Smooth muscle cell (in vitro differentiated cells): ENCODE measurements at regions not wholly inside any gene's neighbourhood (a gene's known extent, or its start where the extent isn't known, plus 50 kb on each side); places are given as distances from the start of the nearest gene placed in this dataset.

Experiments used
- DNase-seq: peaks from one replicate; lab custom pipeline; 2025; ENCODE audit not compliant: unreplicated experiment; lab: John Stamatoyannopoulos, UW
- H2AFZ ChIP-seq: fragments of 200-600 bp; sonication (generic); 2 replicates; pipeline ENCODE4 v1.6.0; 2016; ENCODE audit warnings: antibody characterized with exemption, low read depth, mild to moderate bottlenecking
- H3F3A ChIP-seq: fragments of 200-600 bp; sonication (generic); 2 replicates; pipeline ENCODE4 v1.6.0; 2017; ENCODE audit warnings: antibody characterized with exemption, low read depth
- H3K27ac ChIP-seq: fragments of 200-600 bp; sonication (generic); 2 replicates; pipeline ENCODE4 v1.5.1; 2016; ENCODE audit warnings: low read depth, mild to moderate bottlenecking
- H3K27me3 ChIP-seq: fragments of 200-600 bp; sonication (generic); 2 replicates; pipeline ENCODE4 v1.6.1; 2016; ENCODE audit warnings: low read depth, mild to moderate bottlenecking
- H3K36me3 ChIP-seq: fragments of 200-600 bp; sonication (generic); 2 replicates; pipeline ENCODE4 v1.5.1; 2016; ENCODE audit warnings: low read depth
- H3K4me1 ChIP-seq: fragments of 200-600 bp; sonication (generic); 2 replicates; pipeline ENCODE4 v1.5.1; 2016; ENCODE audit warnings: low read depth
- H3K4me2 ChIP-seq: fragments of 200-600 bp; sonication (generic); 2 replicates; pipeline ENCODE4 v1.6.0; 2016; ENCODE audit warnings: mild to moderate bottlenecking
- H3K4me3 ChIP-seq: fragments of 200-600 bp; sonication (generic); 2 replicates; pipeline ENCODE4 v1.5.1; 2016; ENCODE audit warnings: mild to moderate bottlenecking
- H3K79me2 ChIP-seq: fragments of 200-600 bp; sonication (generic); 2 replicates; pipeline ENCODE4 v1.6.0; 2016; ENCODE audit warnings: low read depth, mild to moderate bottlenecking
- H3K9ac ChIP-seq: fragments of 200-600 bp; sonication (generic); 2 replicates; pipeline ENCODE4 v1.6.0; 2016; ENCODE audit warnings: low read depth
- H3K9me3 ChIP-seq: fragments of 200-600 bp; sonication (generic); replicated peaks from 2 replicates; pipeline ENCODE4 v1.5.1; 2016; ENCODE audit warnings: low read depth
- H4K20me1 ChIP-seq: fragments of 200-600 bp; sonication (generic); 2 replicates; pipeline ENCODE4 v1.6.0; 2016; ENCODE audit warnings: low read depth
- WGBS: methylation state at CpG from one replicate; pipeline ENCODE4 v1.1.7; 2016; ENCODE audit warnings: low lambda C conversion rate; 5-methylcytosine and 5-hydroxymethylcytosine counted together
- TF ChIP-seq, protein P1 (sequence below): fragments of 200-600 bp; sonication (generic); IDR thresholded peaks from 2 replicates; pipeline ENCODE4 v1.5.1; 2017; ENCODE audit warnings: borderline replicate concordance, mild to moderate bottlenecking, antibody characterized with exemption; ENCODE audit not compliant: insufficient read depth, poor library complexity, severe bottlenecking

DNA sequence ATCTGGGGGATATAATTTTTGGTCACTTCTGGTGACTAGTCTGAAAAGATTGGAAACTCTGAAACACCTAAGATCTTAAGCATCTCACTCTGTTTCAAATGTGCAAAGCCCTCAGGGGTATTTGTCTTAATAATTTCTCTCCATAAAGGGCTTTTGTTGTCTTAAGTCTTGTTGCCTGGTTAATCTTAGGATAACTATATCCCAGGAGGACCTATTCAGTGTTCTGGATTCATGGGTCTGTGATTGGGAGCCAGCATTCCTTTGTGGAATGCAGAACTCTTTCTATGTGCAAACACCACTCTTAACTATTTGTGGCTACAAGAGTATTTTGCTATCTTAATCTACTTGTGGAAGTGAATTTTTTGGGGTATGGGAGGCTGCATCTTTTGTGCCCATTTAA, 1573.0 kb upstream of the PRMT6 start:
- Histone ChIP-seq H3K4me2 (no peak overlapping the region), H3K27ac (peak overlapping the region; percentile 49), H3K4me3 (no peak overlapping the region), H4K20me1 (no peaks in the 10 kb centered on the region), H3K79me2 (no peaks in the 10 kb centered on the region), H3K4me1 (no peaks in the 10 kb centered on the region), H3F3A (peaks cover 5% of the 10 kb centered on the region), H3K9me3 (no peaks in the 10 kb centered on the region), H3K36me3 (no peaks in the 10 kb centered on the region), H3K9ac (no peak overlapping the region), H3K27me3 (no peaks in the 10 kb centered on the region), H2AFZ (no peak overlapping the region)
- DNase-seq, result no peak
- TF ChIP-seq, protein P1, sequence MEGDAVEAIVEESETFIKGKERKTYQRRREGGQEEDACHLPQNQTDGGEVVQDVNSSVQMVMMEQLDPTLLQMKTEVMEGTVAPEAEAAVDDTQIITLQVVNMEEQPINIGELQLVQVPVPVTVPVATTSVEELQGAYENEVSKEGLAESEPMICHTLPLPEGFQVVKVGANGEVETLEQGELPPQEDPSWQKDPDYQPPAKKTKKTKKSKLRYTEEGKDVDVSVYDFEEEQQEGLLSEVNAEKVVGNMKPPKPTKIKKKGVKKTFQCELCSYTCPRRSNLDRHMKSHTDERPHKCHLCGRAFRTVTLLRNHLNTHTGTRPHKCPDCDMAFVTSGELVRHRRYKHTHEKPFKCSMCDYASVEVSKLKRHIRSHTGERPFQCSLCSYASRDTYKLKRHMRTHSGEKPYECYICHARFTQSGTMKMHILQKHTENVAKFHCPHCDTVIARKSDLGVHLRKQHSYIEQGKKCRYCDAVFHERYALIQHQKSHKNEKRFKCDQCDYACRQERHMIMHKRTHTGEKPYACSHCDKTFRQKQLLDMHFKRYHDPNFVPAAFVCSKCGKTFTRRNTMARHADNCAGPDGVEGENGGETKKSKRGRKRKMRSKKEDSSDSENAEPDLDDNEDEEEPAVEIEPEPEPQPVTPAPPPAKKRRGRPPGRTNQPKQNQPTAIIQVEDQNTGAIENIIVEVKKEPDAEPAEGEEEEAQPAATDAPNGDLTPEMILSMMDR, result no peak

DNA sequence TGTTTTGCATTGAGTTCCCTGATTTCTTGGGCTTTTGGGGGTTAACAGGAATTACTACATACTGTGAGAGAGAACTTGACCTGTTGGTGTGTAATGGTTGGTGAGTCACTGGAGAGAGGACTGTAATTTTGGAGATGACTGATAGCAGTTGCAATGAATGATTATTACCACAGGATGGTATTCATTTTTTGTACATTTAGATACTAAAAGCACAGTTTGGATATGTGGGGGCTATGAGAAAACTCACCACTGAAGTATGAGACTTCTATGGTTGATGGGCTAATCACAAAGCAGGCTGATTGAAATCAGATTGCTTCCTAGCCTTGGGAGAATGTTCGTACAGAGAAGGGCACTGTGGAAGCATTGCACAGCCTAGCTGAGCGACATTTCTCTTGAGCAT, 1571.3 kb upstream of the PRMT6 start:
- TF ChIP-seq, protein P1, result no peak
- Histone ChIP-seq H4K20me1 (no peaks in the 10 kb centered on the region), H3K27ac (peak overlapping the region; percentile 68), H3K27me3 (no peaks in the 10 kb centered on the region), H3K9ac (no peak overlapping the region), H3K4me2 (no peak overlapping the region), H3K36me3 (no peaks in the 10 kb centered on the region), H3K4me3 (no peak overlapping the region), H3K79me2 (no peaks in the 10 kb centered on the region), H3K9me3 (no peaks in the 10 kb centered on the region), H3K4me1 (no peaks in the 10 kb centered on the region), H2AFZ (peak overlapping the region; percentile 65), H3F3A (peaks cover 5% of the 10 kb centered on the region)
- WGBS, result 75% methylated on average over 2 of the region's 2 CpGs
- no peak for DNase-seq

DNA sequence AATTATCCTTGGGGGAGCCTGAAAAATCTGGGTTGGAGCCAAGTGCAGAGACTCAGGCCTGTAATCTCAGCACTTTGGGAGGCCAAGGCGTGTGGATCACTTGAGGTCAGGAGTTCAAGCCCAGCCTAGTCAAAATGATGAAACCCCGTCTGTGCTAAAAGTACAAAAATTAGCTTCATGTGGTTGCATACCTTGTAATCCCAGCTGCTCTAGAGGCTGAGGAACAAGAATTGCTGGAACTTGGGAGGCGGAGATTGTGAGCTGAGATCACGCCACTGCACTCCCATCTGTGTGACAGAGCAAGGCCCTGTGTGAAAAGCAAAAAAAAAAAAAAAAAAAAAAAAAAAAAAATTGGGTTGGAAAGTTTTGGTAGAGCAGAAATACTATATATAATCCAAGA, 1563.6 kb upstream of the PRMT6 start:
- H4K20me1 ChIP-seq, result no peaks in the 10 kb centered on the region
- WGBS, result 60% methylated on average over 4 of the region's 4 CpGs
- no peaks in the 10 kb centered on the region for H3K4me1 ChIP-seq
- H3K27ac ChIP-seq, result no peak overlapping the region
- no peaks in the 10 kb centered on the region for H3F3A ChIP-seq
- H3K4me2 ChIP-seq, result no peak overlapping the region
- H3K9me3 ChIP-seq, result no peaks in the 10 kb centered on the region
- H2AFZ ChIP-seq, result no peak overlapping the region
- DNase-seq, result no peak
- H3K36me3 ChIP-seq, result no peaks in the 10 kb centered on the region
- no peak overlapping the region for H3K4me3 ChIP-seq
- H3K9ac ChIP-seq, result no peak overlapping the region
- H3K79me2 ChIP-seq, result no peaks in the 10 kb centered on the region
- H3K27me3 ChIP-seq, result no peaks in the 10 kb centered on the region
- TF ChIP-seq, protein P1, result no peak

DNA sequence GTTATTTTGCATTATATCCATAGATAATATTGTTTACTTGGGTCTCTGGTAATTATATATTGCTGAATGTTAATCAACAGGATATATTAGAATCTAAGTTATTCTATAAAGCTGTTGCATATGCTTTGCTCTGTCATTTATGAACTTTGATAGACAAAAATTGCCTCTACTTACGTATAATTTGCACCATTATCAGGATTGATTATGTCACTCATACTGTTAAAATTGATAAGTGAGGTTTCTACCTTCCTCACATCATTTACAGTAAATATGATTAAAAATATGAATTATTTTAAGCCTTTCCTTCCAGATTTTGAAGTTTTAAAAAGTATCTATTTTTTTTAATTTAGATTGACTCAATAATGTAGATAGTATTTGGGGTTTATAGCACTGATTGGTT, 1540.4 kb upstream of the PRMT6 start:
- TF ChIP-seq, protein P1, result no peak
- Histone ChIP-seq H3K27me3 (no peaks in the 10 kb centered on the region), H3K4me2 (no peak overlapping the region), H3F3A (no peaks in the 10 kb centered on the region), H3K9ac (no peak overlapping the region), H3K4me1 (no peaks in the 10 kb centered on the region), H3K36me3 (no peaks in the 10 kb centered on the region), H2AFZ (no peak overlapping the region), H3K79me2 (no peaks in the 10 kb centered on the region), H3K27ac (no peak overlapping the region), H3K9me3 (no peaks in the 10 kb centered on the region), H3K4me3 (no peak overlapping the region), H4K20me1 (no peaks in the 10 kb centered on the region)
- 74% methylated on average over 1 of the region's 1 CpG for WGBS
- DNase-seq, result no peak
